ENCODE measurements at regions not wholly inside any gene's neighbourhood (a gene's known extent, or its start where the extent isn't known, plus 50 kb on each side); places are given as distances from the start of the nearest gene placed in this dataset.
"Not testable (repeated sequence)": the region's sequence is repeated elsewhere in the genome, so short reads cannot be mapped to it uniquely, and the experiment has no call there.

DNA sequence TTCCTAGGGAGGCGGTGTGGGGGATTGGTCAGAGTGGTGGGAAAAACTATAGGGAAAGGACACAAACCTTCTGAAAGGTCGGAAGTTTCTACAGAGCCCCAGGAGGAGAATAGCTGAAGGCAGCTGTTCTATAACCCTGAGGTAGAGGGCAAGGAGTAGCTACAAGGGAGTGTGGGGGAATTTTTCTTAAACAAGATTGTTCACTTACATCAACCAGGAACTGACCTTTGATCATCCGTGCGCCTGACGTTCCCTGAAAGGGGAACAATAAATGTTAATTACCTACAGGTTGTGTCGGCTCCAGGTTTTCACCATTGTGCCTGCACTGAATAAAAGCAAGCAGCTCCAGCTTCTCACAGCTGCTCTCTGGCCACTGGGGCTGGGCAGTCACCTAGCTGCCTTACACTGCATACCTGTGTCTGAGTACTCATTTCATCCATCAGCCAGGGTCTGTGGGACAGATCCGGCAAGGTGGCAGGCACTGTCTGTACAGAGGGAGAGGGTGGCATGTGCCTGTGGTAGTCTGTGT is 59.3 kb upstream of the IMP4 start:
- H3K23ac ChIP-seq (ENCODE audit: low read length); H2BK120ac ChIP-seq (ENCODE audit: insufficient read depth, low read length, poor library complexity); H3K4me2 ChIP-seq (ENCODE audit: low read length); H3K4ac ChIP-seq (ENCODE audit: low read depth, low read length); H2BK12ac ChIP-seq (ENCODE audit: low read length); H3K4me1 ChIP-seq (ENCODE audit: control insufficient read depth in 1 of 2, insufficient read depth in 2 of 2, low read length in 2 of 2); H3K27ac ChIP-seq (ENCODE audit: low read depth, low read length); H4K91ac ChIP-seq (ENCODE audit: low read depth, low read length); DNase-seq; H2AFZ ChIP-seq (ENCODE audit: insufficient read depth, low read length, poor library complexity); H2AK5ac ChIP-seq (ENCODE audit: low read length); H3K9me3 ChIP-seq (ENCODE audit: insufficient read depth, low read depth, low read length); H4K8ac ChIP-seq (ENCODE audit: low read depth, low read length); H3K79me1 ChIP-seq (ENCODE audit: low read length); H3K27me3 ChIP-seq (ENCODE audit: insufficient read depth, low read length); H3K79me2 ChIP-seq (ENCODE audit: control insufficient read depth, insufficient read depth, low read length, poor library complexity); H3K9ac ChIP-seq (ENCODE audit: low read length); H4K12ac ChIP-seq (ENCODE audit: low read depth, low read length); H3K14ac ChIP-seq (ENCODE audit: low read length); H3K36me3 ChIP-seq (ENCODE audit: control insufficient read depth in 1 of 2, insufficient read depth in 2 of 2, low read length in 2 of 2); H3K4me3 ChIP-seq (ENCODE audit: low read depth, low read length); H2BK5ac ChIP-seq (ENCODE audit: low read depth, low read length, poor library complexity); H3K18ac ChIP-seq (ENCODE audit: low read length): not testable (repeated sequence)
- no CpG with 5 or more reads among the region's 7 CpGs for WGBS (ENCODE audit: extremely low coverage, insufficient coverage, insufficient read length)

- no CpG with 5 or more reads among the region's 8 CpGs for WGBS (ENCODE audit: extremely low coverage, insufficient coverage, insufficient read length)
- not testable (repeated sequence) for H3K4me3 ChIP-seq (ENCODE audit: low read depth, low read length); H3K18ac ChIP-seq (ENCODE audit: low read length); H2AFZ ChIP-seq (ENCODE audit: insufficient read depth, low read length, poor library complexity); H3K9me3 ChIP-seq (ENCODE audit: insufficient read depth, low read depth, low read length); H3K79me1 ChIP-seq (ENCODE audit: low read length); H3K27ac ChIP-seq (ENCODE audit: low read depth, low read length); H2AK5ac ChIP-seq (ENCODE audit: low read length); H2BK120ac ChIP-seq (ENCODE audit: insufficient read depth, low read length, poor library complexity); H4K8ac ChIP-seq (ENCODE audit: low read depth, low read length); H2BK5ac ChIP-seq (ENCODE audit: low read depth, low read length, poor library complexity); H4K91ac ChIP-seq (ENCODE audit: low read depth, low read length); H3K27me3 ChIP-seq (ENCODE audit: insufficient read depth, low read length); H3K4me1 ChIP-seq (ENCODE audit: control insufficient read depth in 1 of 2, insufficient read depth in 2 of 2, low read length in 2 of 2); H3K9ac ChIP-seq (ENCODE audit: low read length); H3K36me3 ChIP-seq (ENCODE audit: control insufficient read depth in 1 of 2, insufficient read depth in 2 of 2, low read length in 2 of 2); H3K14ac ChIP-seq (ENCODE audit: low read length); DNase-seq; H3K4me2 ChIP-seq (ENCODE audit: low read length); H3K23ac ChIP-seq (ENCODE audit: low read length); H3K79me2 ChIP-seq (ENCODE audit: control insufficient read depth, insufficient read depth, low read length, poor library complexity); H4K12ac ChIP-seq (ENCODE audit: low read depth, low read length); H3K4ac ChIP-seq (ENCODE audit: low read depth, low read length); H2BK12ac ChIP-seq (ENCODE audit: low read length)
Measured at GRCh38 chr2:130279551-130279950, 63.1 kb upstream of the IMP4 start.

DNA sequence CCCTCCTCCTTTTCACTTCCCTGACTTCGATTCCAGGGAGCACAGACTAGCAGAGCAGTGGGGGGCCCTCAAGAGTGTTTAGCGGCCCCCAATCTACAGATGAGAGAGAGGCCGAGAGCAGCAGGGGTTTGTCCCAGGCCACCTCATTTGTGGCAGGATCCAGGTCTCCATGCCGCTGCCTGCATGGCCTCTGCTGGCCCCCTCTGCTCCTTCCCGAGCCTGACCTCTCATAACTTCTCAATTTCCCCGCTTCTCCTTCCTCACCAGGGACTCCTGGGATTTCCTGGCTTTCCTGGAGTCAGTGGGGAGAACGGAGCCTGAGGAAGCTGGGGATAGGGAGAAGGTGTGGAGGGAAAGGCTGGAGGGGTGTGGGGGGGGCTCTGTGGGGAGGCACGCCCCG is 70.1 kb upstream of the TUBA3E start:
- not testable (repeated sequence) for H3K79me1 ChIP-seq (ENCODE audit: low read length); H3K36me3 ChIP-seq (ENCODE audit: control insufficient read depth in 1 of 2, insufficient read depth in 2 of 2, low read length in 2 of 2); H2AK5ac ChIP-seq (ENCODE audit: low read length); H2AFZ ChIP-seq (ENCODE audit: insufficient read depth, low read length, poor library complexity); H3K27ac ChIP-seq (ENCODE audit: low read depth, low read length); H3K27me3 ChIP-seq (ENCODE audit: insufficient read depth, low read length); H3K4me2 ChIP-seq (ENCODE audit: low read length); H2BK12ac ChIP-seq (ENCODE audit: low read length); H3K9ac ChIP-seq (ENCODE audit: low read length); H4K91ac ChIP-seq (ENCODE audit: low read depth, low read length); H3K23ac ChIP-seq (ENCODE audit: low read length); H3K14ac ChIP-seq (ENCODE audit: low read length); DNase-seq; H4K8ac ChIP-seq (ENCODE audit: low read depth, low read length); H3K18ac ChIP-seq (ENCODE audit: low read length); H3K4ac ChIP-seq (ENCODE audit: low read depth, low read length); H3K79me2 ChIP-seq (ENCODE audit: control insufficient read depth, insufficient read depth, low read length, poor library complexity); H3K4me1 ChIP-seq (ENCODE audit: control insufficient read depth in 1 of 2, insufficient read depth in 2 of 2, low read length in 2 of 2); H2BK120ac ChIP-seq (ENCODE audit: insufficient read depth, low read length, poor library complexity); H3K4me3 ChIP-seq (ENCODE audit: low read depth, low read length); H4K12ac ChIP-seq (ENCODE audit: low read depth, low read length); H2BK5ac ChIP-seq (ENCODE audit: low read depth, low read length, poor library complexity); H3K9me3 ChIP-seq (ENCODE audit: insufficient read depth, low read depth, low read length)
- WGBS (ENCODE audit: extremely low coverage, insufficient coverage, insufficient read length): no CpG with 5 or more reads among the region's 9 CpGs

GRCh38 chr2:130267572-130267971 is 69.3 kb upstream of the TUBA3E start:
- not testable (repeated sequence) for H4K91ac ChIP-seq (ENCODE audit: low read depth, low read length); H3K4ac ChIP-seq (ENCODE audit: low read depth, low read length); H2BK120ac ChIP-seq (ENCODE audit: insufficient read depth, low read length, poor library complexity); H3K79me2 ChIP-seq (ENCODE audit: control insufficient read depth, insufficient read depth, low read length, poor library complexity); H3K18ac ChIP-seq (ENCODE audit: low read length); H2BK12ac ChIP-seq (ENCODE audit: low read length); H3K23ac ChIP-seq (ENCODE audit: low read length); H3K9ac ChIP-seq (ENCODE audit: low read length); H2AFZ ChIP-seq (ENCODE audit: insufficient read depth, low read length, poor library complexity); DNase-seq; H3K4me1 ChIP-seq (ENCODE audit: control insufficient read depth in 1 of 2, insufficient read depth in 2 of 2, low read length in 2 of 2); H3K4me2 ChIP-seq (ENCODE audit: low read length); H2BK5ac ChIP-seq (ENCODE audit: low read depth, low read length, poor library complexity); H3K36me3 ChIP-seq (ENCODE audit: control insufficient read depth in 1 of 2, insufficient read depth in 2 of 2, low read length in 2 of 2); H4K8ac ChIP-seq (ENCODE audit: low read depth, low read length); H2AK5ac ChIP-seq (ENCODE audit: low read length); H3K14ac ChIP-seq (ENCODE audit: low read length); H3K4me3 ChIP-seq (ENCODE audit: low read depth, low read length); H3K27ac ChIP-seq (ENCODE audit: low read depth, low read length); H4K12ac ChIP-seq (ENCODE audit: low read depth, low read length); H3K27me3 ChIP-seq (ENCODE audit: insufficient read depth, low read length); H3K9me3 ChIP-seq (ENCODE audit: insufficient read depth, low read depth, low read length); H3K79me1 ChIP-seq (ENCODE audit: low read length)
- no CpG with 5 or more reads among the region's 4 CpGs for WGBS (ENCODE audit: extremely low coverage, insufficient coverage, insufficient read length)

Measured in trophoblast cell (in vitro differentiated cells and primary cell).